T-helper 17 cell (primary cell): ENCODE measurements at regions not wholly inside any gene's neighbourhood (a gene's known extent, or its start where the extent isn't known, plus 50 kb on each side); places are given as distances from the start of the nearest gene placed in this dataset.

Experiments used
- ATAC-seq: fragments of 150-1000 bp; cut with Tn5 transposase; 2 replicates; pipeline ENCODE4 v1.10.0; 2021; ENCODE audit warnings: mild to moderate bottlenecking, moderate library complexity
- DNase-seq, 3 donors: peaks; one replicate each; pipeline versions ENCODE4 v3.0.0 to v3.0.0-alpha.2; 2020 to 2021
- H3K9me3 ChIP-seq: one replicate; pipeline ENCODE4 v1.7.0; 2013; ENCODE audit warnings: low read length, mild to moderate bottlenecking; ENCODE audit not compliant: control insufficient read depth, poor library complexity, severe bottlenecking
- H3K27ac Mint-ChIP-seq: one replicate; pipeline ENCODE4 v1.8.0; 2022; ENCODE audit warnings: mild to moderate bottlenecking, moderate library complexity, mixed read lengths
- H3K27me3 Mint-ChIP-seq: one replicate; pipeline ENCODE4 v1.8.0; 2022; ENCODE audit warnings: mixed read lengths
- H3K36me3 Mint-ChIP-seq: one replicate; pipeline ENCODE4 v1.8.0; 2022; ENCODE audit warnings: low read depth, mixed read lengths
- H3K4me1 Mint-ChIP-seq: one replicate; pipeline ENCODE4 v1.8.0; 2022; ENCODE audit warnings: mild to moderate bottlenecking, mixed read lengths
- H3K4me3 Mint-ChIP-seq: one replicate; pipeline ENCODE4 v1.8.0; 2022; ENCODE audit warnings: mild to moderate bottlenecking, moderate library complexity, mixed read lengths

DNA sequence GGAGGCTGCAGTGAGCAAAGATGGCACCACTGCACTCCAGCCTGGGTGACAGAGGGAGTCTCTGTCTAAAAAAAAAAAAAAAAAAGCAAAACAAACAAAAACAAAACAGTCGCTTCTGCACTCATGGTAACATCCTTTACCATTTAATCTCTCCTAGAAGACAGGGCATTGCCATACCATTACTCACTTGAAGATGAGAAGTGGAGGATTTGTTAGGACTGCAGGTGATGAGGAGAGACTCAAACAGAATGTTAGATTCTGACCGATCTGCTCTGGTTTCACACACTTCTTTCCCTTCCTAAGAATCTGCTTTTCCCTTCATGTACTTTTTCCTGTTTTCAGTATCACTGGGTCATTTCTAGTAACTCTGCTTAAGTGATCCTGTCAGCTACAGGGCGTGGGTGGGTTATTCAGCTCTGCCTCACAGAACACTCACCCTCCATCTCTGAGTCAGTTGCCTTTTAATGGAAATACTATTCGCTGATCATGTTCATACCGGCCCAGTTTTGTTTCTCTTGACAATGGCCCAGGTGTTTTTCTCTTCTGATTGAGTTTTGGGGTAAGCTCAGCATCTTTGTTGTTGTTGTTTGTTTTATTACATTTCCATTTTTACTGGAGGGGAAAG, 148.0 kb upstream of the ERG start:
- no peak for ATAC-seq
- Mint-ChIP-seq H3K27ac (no peak overlapping the region), H3K27me3 (peaks cover 59% of the 10 kb centered on the region), H3K4me3 (no peak overlapping the region), H3K36me3 (no peaks in the 10 kb centered on the region), H3K4me1 (peaks cover 4% of the 10 kb centered on the region)
- H3K9me3 ChIP-seq, result no peaks in the 10 kb centered on the region
- DNase-seq, result no peak

DNA sequence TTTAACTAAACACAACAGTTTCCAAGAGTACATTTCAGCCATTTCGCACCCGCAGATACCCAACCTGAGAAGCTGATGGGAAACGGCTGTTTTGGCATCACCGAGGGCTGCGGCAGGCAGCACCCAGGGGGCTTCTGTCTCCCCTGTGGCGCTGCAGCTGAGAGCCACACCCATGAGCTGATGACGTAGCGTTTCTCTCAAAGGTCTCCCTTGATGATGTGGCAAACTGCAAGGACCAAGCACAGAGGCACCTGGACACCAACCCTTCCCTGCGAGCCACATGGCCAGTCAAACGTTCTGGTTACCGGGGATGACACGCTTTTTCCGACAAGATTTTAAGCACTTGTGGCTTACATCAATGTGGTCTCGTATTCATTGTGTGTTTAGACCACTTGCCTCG, 150.8 kb upstream of the ERG start:
- H3K36me3 Mint-ChIP-seq, result no peaks in the 10 kb centered on the region
- DNase-seq, result no peak
- no peak overlapping the region for H3K4me3 Mint-ChIP-seq
- ATAC-seq, result no peak
- H3K27me3 Mint-ChIP-seq, result peaks cover 49% of the 10 kb centered on the region
- H3K27ac Mint-ChIP-seq, result no peak overlapping the region
- H3K4me1 Mint-ChIP-seq, result peaks cover 4% of the 10 kb centered on the region
- no peaks in the 10 kb centered on the region for H3K9me3 ChIP-seq

DNA sequence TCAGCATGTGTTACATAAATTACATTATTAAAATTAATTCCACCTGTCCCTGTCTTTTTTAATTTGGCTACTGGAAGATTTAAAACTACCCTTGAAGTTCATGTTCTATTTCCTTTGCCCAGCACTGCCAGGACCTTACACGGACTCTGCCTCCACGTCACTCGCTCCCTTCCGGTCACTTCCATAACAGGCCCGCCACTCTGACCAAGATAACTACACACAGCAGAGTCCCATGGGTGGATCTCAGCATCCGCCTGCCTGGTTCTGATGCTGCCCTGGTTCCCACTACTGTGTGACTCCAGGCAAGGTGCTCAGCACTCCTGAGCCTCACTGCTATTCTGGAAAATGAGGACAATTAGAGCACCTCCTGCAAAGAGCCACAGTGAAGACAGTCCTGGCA, 153.3 kb upstream of the ERG start:
- no peak overlapping the region for H3K4me3 Mint-ChIP-seq
- H3K27ac Mint-ChIP-seq, result no peak overlapping the region
- no peaks in the 10 kb centered on the region for H3K9me3 ChIP-seq
- no peaks in the 10 kb centered on the region for H3K36me3 Mint-ChIP-seq
- peaks cover 52% of the 10 kb centered on the region for H3K27me3 Mint-ChIP-seq
- DNase-seq (no peak), ATAC-seq (no peak)
- peaks cover 1% of the 10 kb centered on the region for H3K4me1 Mint-ChIP-seq

DNA sequence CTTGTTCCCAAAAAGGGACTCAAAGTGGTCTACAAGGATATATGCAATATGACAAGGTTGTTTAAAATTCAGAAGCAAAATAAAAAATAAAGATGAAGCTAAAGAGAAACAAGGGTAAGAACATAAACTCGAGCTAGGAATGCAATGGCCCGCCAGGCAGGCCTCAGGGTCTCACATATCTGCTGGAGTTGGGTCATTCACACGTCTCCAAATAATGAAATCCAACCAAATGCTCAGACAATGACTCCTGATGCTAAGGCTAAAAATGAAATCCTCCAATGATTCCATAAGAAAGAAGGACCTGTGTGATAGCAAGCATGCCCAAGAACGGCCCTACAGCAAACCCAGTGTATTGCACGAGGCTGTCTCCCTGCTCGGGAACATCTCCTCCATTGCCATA, 153.3 kb upstream of the ETS2 start:
- ATAC-seq (no peak), DNase-seq (no peak)
- Mint-ChIP-seq H3K27ac (no peak overlapping the region), H3K27me3 (peaks cover 51% of the 10 kb centered on the region), H3K4me3 (no peak overlapping the region), H3K36me3 (no peaks in the 10 kb centered on the region), H3K4me1 (no peaks in the 10 kb centered on the region)
- H3K9me3 ChIP-seq, result no peaks in the 10 kb centered on the region

DNA sequence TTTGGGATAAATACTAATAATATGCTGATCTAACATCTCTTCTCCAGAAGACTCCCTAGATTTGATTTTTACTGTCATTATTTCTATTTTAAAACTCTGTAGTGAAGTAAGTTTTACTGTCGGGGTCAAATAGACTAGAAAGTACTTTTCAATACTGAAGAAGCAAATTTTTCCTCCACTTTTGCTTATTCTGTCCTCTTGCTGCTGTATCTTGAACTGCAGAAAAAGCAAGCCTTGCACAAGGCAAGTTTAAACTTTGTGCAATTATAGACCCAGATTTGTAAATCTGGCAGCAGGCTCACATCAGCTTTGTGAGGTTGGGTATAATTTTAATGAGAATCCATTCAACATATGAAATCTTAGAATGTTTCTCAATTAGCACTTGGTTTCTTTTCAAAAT, 151.1 kb upstream of the ETS2 start:
- ATAC-seq (no peak), DNase-seq (no peak)
- Mint-ChIP-seq H3K4me1 (no peaks in the 10 kb centered on the region), H3K27ac (no peak overlapping the region), H3K4me3 (no peak overlapping the region), H3K36me3 (no peaks in the 10 kb centered on the region), H3K27me3 (peaks cover 54% of the 10 kb centered on the region)
- no peaks in the 10 kb centered on the region for H3K9me3 ChIP-seq

DNA sequence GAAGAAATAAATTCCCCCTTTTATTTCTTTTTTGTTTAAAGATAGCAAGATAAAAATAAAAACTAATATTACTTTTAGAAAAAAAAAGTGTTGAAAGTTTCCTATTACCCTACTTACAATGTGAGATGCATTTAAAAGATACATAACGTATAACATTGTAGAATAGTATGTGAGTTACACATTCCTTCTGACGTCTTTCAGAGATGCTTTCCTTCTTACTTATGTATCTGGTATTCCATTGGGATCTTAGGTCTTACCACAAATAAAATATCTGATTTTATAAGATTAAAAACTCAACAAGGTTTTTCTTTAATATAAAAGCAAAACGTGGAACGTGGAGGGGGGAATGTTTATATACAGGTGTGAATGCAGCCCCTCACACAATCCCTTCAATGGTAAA, 147.2 kb upstream of the ETS2 start:
- no peak for ATAC-seq

DNA sequence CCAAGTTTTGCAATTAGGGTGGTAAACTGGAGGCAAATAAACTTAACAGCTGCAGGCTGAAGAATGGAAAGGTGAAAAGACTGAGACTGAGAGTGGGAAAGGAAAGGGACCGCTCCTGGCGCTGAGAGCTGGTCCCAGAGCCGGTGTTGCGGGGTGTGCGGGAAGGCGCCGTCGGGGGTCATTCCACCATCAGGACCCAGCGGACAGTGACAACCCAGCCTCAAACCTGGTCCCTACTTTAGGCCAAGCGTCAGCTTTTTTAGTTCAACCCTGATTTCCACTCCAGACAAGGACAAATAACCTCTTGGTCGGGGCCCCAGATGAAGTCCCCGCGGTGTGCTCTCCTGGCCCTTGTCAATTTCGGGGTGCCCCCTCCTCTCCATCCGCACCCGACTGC, 145.8 kb upstream of the ETS2 start:
- Mint-ChIP-seq H3K4me1 (peaks cover 3% of the 10 kb centered on the region), H3K27ac (no peak overlapping the region), H3K27me3 (peaks cover 74% of the 10 kb centered on the region), H3K4me3 (peak overlapping the region; percentile 70), H3K36me3 (peaks cover 2% of the 10 kb centered on the region)
- H3K9me3 ChIP-seq, result no peaks in the 10 kb centered on the region
- DNase-seq, result no peak
- no peak for ATAC-seq

More for the DNA sequence above, 147.2 kb upstream of the ETS2 start:
- Mint-ChIP-seq H3K27me3 (peaks cover 65% of the 10 kb centered on the region), H3K36me3 (peaks cover 2% of the 10 kb centered on the region), H3K4me3 (no peak overlapping the region), H3K27ac (no peak overlapping the region), H3K4me1 (peaks cover 3% of the 10 kb centered on the region)
- H3K9me3 ChIP-seq, result no peaks in the 10 kb centered on the region
- no peak for DNase-seq

DNA sequence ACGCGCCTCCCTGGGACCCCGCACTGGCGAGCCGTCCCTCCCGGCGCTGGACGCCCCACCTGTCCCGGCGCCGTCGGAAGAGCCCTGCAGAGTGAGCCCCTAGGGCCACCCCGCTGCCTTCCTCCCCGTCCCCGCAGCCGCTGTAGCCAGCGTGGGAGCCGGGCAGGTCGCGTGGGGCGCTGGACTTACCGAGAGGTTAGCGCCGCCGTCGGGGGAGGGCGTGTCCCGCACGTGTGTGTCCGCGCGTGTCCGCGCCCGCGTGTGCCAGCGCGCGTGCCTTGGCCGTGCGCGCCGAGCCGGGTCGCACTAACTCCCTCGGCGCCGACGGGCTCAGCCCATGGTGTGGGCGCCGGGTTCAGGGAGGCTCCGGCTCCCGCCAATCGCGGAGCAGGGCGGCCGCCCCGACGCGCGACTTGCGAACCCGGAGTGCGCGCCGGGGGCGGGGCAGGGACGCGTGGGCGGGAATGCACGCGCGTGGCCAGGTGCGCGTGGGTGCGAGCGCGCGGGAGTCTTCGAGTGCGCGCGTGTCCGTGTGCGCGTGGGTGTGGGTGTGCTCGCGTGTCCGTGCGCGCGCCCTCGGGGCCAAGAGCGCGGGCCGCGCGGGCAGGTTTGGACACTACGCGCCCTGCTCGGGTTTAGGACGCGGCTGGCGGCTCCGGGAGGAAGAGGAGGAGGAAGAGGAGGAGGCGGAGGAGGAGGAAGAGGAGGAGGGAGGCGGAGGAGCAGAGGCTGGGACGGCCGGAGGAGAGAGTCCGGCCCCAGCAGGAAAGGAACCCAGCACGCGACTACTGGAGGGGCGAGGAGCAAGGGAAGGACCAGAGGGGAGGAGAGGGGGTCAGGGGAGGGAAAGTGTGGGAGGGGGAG, 145.2 kb upstream of the ETS2 start:
- DNase-seq (no peak), ATAC-seq (no peak)
- Mint-ChIP-seq H3K36me3 (peaks cover 2% of the 10 kb centered on the region), H3K27ac (no peak overlapping the region), H3K27me3 (peaks cover 69% of the 10 kb centered on the region), H3K4me3 (peak overlapping the region; percentile 89), H3K4me1 (peaks cover 3% of the 10 kb centered on the region)
- no peaks in the 10 kb centered on the region for H3K9me3 ChIP-seq

DNA sequence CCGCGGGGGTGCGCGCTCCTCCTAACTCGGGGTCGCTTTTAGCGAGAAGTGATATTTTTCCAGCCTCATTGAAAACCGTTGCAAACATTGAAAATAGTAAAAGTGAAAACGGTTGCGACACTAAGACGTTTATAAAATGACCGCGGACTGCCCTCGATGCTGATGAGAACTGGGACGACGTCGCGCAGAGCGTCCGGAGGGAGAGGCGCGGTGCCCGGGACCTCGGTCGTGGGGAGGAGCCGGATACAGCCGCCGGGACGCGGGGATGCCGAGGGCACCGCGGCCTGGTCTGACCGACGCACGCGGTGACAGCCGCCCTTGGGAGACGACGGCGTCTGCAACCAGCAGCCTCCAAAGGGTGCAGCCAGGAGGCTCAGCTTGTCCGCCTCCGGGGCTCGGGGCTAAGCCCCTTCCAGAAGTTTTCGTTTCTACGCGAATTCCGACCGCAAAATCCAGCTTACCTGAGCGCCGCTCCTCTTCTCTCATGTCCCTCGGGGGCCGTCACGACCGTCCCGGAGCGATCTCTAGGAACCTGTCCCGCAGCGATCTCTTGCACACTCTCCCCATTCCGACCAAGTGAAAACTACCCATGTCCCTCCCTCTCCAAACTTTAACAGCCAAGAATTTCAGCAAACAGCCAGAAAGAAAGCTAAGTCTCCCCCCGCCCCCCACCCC, 144.4 kb upstream of the ETS2 start:
- ATAC-seq (no peak), DNase-seq (no peak)
- Mint-ChIP-seq H3K4me3 (peak overlapping the region; percentile 89), H3K27ac (no peak overlapping the region), H3K4me1 (peaks cover 3% of the 10 kb centered on the region), H3K27me3 (peaks cover 69% of the 10 kb centered on the region), H3K36me3 (peaks cover 4% of the 10 kb centered on the region)
- no peaks in the 10 kb centered on the region for H3K9me3 ChIP-seq

DNA sequence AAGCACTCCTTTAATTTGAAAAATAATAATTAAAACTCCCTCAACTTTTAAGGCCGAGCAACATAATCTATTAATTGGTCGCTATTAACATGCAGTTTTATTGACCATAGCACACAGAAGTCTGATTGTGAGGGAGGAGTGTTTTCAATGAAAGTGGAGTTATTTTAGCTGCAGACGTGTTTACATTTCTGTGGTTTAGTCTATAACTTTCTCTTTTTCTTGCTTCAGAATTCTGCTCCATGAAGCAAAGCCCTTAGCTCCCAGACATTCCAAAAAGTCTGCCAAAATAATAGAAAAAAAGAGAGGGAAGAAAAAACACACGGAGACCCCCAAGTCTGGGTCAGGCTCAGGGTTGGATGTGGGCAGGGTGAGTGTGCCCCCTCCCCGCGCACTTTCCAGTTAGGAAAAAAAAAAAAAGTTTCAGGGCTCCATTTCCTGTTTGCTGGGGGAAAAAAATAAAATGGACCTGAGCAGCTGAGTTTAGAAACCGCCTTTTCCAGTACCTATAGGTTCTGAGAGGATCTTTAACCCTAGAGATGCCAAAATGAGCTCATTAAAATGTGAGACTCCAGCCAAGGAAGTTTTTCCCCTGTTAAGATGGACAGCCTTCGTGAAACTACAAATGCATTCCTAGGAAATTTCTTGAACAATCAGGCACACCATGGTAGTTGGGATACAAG, 143.7 kb upstream of the ETS2 start:
- Mint-ChIP-seq H3K27me3 (peaks cover 65% of the 10 kb centered on the region), H3K36me3 (peaks cover 4% of the 10 kb centered on the region), H3K4me1 (peaks cover 3% of the 10 kb centered on the region), H3K4me3 (peak overlapping the region; percentile 89), H3K27ac (no peak overlapping the region)
- no peak for DNase-seq
- ATAC-seq, result no peak
- no peaks in the 10 kb centered on the region for H3K9me3 ChIP-seq

DNA sequence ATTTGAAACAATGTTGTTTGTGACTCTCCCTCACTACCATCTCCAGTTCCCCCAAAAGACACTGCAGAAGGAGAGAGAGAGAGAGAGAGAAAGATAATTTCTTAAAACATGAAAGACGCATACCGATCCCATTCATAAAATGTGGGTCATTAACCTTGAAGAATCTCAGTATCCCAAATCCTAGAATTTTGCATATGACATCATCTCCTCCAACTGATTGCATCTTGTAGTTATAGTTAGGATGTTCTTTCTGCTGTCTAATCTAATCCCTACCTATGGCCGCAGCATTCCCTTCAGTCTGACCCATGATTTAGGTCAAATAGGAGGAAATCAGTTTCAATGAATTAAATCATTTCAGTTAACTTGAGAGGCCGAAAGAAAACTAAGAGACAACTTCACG, 142.4 kb upstream of the ETS2 start:
- Mint-ChIP-seq H3K27me3 (peaks cover 66% of the 10 kb centered on the region), H3K36me3 (peaks cover 4% of the 10 kb centered on the region), H3K27ac (no peak overlapping the region), H3K4me3 (no peak overlapping the region), H3K4me1 (peaks cover 3% of the 10 kb centered on the region)
- ATAC-seq, result no peak
- no peak for DNase-seq
- no peaks in the 10 kb centered on the region for H3K9me3 ChIP-seq

DNA sequence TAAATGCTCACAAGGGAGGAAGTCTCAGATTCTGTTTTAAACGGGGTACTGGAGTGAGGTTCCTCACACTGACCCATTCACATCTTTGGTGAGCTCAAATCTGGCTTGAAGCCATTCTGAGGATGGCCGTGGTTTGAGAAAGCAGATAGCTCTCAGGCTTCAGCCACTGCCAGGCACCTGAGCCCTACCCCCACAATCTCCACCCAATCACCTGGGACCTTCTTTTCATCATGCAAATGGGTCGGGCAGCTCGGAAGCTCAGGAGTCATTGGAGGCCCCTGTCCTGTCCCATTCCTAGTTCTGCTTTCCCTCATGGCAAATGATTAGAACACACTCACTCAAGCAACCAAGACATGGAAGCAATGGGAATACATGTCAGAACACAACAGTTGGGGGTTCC, 141.4 kb upstream of the ETS2 start:
- ATAC-seq (no peak), DNase-seq (no peak)
- no peaks in the 10 kb centered on the region for H3K9me3 ChIP-seq
- Mint-ChIP-seq H3K36me3 (peaks cover 4% of the 10 kb centered on the region), H3K27me3 (peaks cover 62% of the 10 kb centered on the region), H3K4me1 (peaks cover 3% of the 10 kb centered on the region), H3K4me3 (no peak overlapping the region), H3K27ac (no peak overlapping the region)

DNA sequence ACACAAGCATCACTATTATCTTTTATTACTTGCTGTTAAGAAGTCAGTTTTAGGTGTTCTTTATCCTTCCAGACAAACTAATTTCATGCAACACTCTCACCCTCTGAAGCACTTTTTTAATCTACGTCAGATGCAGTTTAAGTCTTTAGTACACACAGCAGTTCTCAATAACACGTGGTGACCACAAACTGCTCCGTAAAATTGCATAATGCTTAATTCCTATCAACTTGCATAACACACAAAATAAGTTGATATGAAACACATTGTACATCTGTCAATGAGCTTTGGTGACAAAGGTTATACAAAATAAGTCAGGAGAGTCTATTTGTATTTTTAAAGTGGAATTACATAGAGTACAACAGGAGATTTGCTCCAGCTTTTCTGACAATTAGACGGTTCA, 140.9 kb upstream of the ETS2 start:
- Mint-ChIP-seq H3K4me1 (peaks cover 3% of the 10 kb centered on the region), H3K27me3 (peaks cover 60% of the 10 kb centered on the region), H3K27ac (no peak overlapping the region), H3K36me3 (peaks cover 4% of the 10 kb centered on the region), H3K4me3 (no peak overlapping the region)
- no peak for ATAC-seq
- H3K9me3 ChIP-seq, result no peaks in the 10 kb centered on the region
- DNase-seq, result no peak
